CD14-positive monocyte (primary cell): ENCODE measurements at regions not wholly inside any gene's neighbourhood (a gene's known extent, or its start where the extent isn't known, plus 50 kb on each side); places are given as distances from the start of the nearest gene placed in this dataset.

Experiments
- DNase-seq, 3 donors: peaks; one replicate each; pipeline ENCODE4 v3.0.0-alpha.2; 2011 to 2022
- H2AFZ ChIP-seq: 2 replicates; pipeline ENCODE4 v1.6.0; 2012; ENCODE audit warnings: mild to moderate bottlenecking, low read depth, low read length, inconsistent platforms; ENCODE audit not compliant: insufficient read depth, poor library complexity, severe bottlenecking
- H3K27ac ChIP-seq, 2 donors: 1 replicate in 1 of 2; 2 replicates in 1 of 2; pipeline ENCODE4 v1.5.1; 2012 to 2013; ENCODE audit warnings: low read length in 2 of 2, control low read depth in 1 of 2, inconsistent platforms in 1 of 2, low read depth in 1 of 2, mild to moderate bottlenecking in 1 of 2
- H3K27me3 ChIP-seq, 2 donors: one replicate each; pipeline versions ENCODE4 v1.6.0 to v1.6.1; 2011 to 2013; ENCODE audit warnings: low read length in 2 of 2; ENCODE audit not compliant: control insufficient read depth in 2 of 2, insufficient read depth in 2 of 2
- H3K36me3 ChIP-seq, 2 donors: replicated peaks in 1 of 2; 1 replicate in 1 of 2; 2 replicates in 1 of 2; pipeline versions ENCODE4 v1.5.1 to v1.6.1; 2012 to 2013; ENCODE audit warnings: low read length in 2 of 2, control low read depth in 1 of 2, inconsistent platforms in 1 of 2, mild to moderate bottlenecking in 1 of 2; ENCODE audit not compliant: insufficient read depth in 2 of 2, control insufficient read depth in 1 of 2
- H3K4me1 ChIP-seq, 2 donors: 1 replicate in 1 of 2; 2 replicates in 1 of 2; pipeline versions ENCODE4 v1.5.1 to v1.6.1; 2012 to 2013; ENCODE audit warnings: low read length in 2 of 2, control low read depth in 1 of 2, inconsistent platforms in 1 of 2, mild to moderate bottlenecking in 1 of 2, moderate library complexity in 1 of 2; ENCODE audit not compliant: insufficient read depth in 2 of 2, control insufficient read depth in 1 of 2
- H3K4me2 ChIP-seq: replicated peaks from 2 replicates; pipeline ENCODE3; 2012; ENCODE audit warnings: low read length, moderate library complexity, mild to moderate bottlenecking; ENCODE audit not compliant: poor library complexity, severe bottlenecking; ENCODE audit errors: extremely low read depth
- H3K4me3 ChIP-seq, 3 experiments: fragments of 200-600 bp in 1 of 3; sonication (generic) in 1 of 3; replicated peaks in 1 of 3; 1 replicate in 2 of 3; 2 replicates in 1 of 3; pipeline ENCODE4 v1.5.1; 2011 to 2013; ENCODE audit warnings: low read length in 3 of 3, mild to moderate bottlenecking in 3 of 3, control low read depth in 2 of 3, low read depth in 2 of 3, inconsistent platforms in 1 of 3, moderate library complexity in 1 of 3
- H3K79me2 ChIP-seq: 2 replicates; pipeline ENCODE4 v1.6.0; 2012; ENCODE audit warnings: mild to moderate bottlenecking, control low read depth, inconsistent platforms, low read length, moderate library complexity; ENCODE audit not compliant: insufficient read depth
- H3K9ac ChIP-seq: 2 replicates; pipeline ENCODE4 v1.6.0; 2017; ENCODE audit warnings: low read length, mild to moderate bottlenecking; ENCODE audit not compliant: insufficient read depth, poor library complexity, severe bottlenecking
- H3K9me3 ChIP-seq, 2 donors: replicated peaks in 1 of 2; 1 replicate in 1 of 2; 2 replicates in 1 of 2; pipeline versions ENCODE4 v1.5.1 to v1.6.1; 2012 to 2013; ENCODE audit warnings: low read length in 2 of 2, control low read depth in 1 of 2; ENCODE audit not compliant: control insufficient read depth in 1 of 2, insufficient read depth in 1 of 2
- H4K20me1 ChIP-seq: 2 replicates; pipeline ENCODE4 v1.6.0; 2012; ENCODE audit warnings: mild to moderate bottlenecking, low read length, control low read depth, moderate library complexity; ENCODE audit not compliant: insufficient read depth
- H3K27ac Mint-ChIP-seq, 7 donors: one replicate each; pipeline ENCODE4 v1.8.0; 2020; ENCODE audit warnings: mild to moderate bottlenecking in 7 of 7, mixed read lengths in 7 of 7, moderate library complexity in 6 of 7, inconsistent platforms in 2 of 7
- H3K27me3 Mint-ChIP-seq, 3 donors: one replicate each; pipeline ENCODE4 v1.8.0; 2021 to 2022; ENCODE audit warnings: low read depth in 3 of 3, mild to moderate bottlenecking in 3 of 3, mixed read lengths in 3 of 3, moderate library complexity in 3 of 3, inconsistent platforms in 1 of 3
- H3K36me3 Mint-ChIP-seq, 2 donors: one replicate each; pipeline ENCODE4 v1.8.0; 2020; ENCODE audit warnings: mixed read lengths in 2 of 2, inconsistent platforms in 1 of 2, mild to moderate bottlenecking in 1 of 2
- H3K4me1 Mint-ChIP-seq: one replicate; pipeline ENCODE4 v1.8.0; 2020; ENCODE audit warnings: mild to moderate bottlenecking, mixed read lengths
- H3K4me3 Mint-ChIP-seq, 2 donors: one replicate each; pipeline ENCODE4 v1.8.0; 2020; ENCODE audit warnings: mild to moderate bottlenecking in 2 of 2, mixed read lengths in 2 of 2, moderate library complexity in 1 of 2
- H3K9me3 Mint-ChIP-seq, 7 donors: one replicate each; pipeline ENCODE4 v1.8.0; 2020 to 2022; ENCODE audit warnings: mixed read lengths in 7 of 7, mild to moderate bottlenecking in 6 of 7, moderate library complexity in 6 of 7, inconsistent platforms in 2 of 7
- whole genome bisulfite sequencing: methylation state at CpG from one replicate; pipeline ENCODE4 v1.1.5; 2013; ENCODE audit warnings: missing lambda C conversion rate; ENCODE audit not compliant: insufficient coverage; 5-methylcytosine and 5-hydroxymethylcytosine counted together
- intact Hi-C, 2 donors: fragments of 100-400 bp; cut with micrococcal nuclease; formaldehyde crosslinking; loops; one replicate each; pipeline versions ENCODE4 v1.15.0 to v1.15.1; 2023
- TF ChIP-seq, protein P1 (sequence below): fragments of 200-600 bp; IDR thresholded peaks from one replicate; pipeline ENCODE4 v1.8.0; 2022; ENCODE audit warnings: antibody characterized with exemption, mild to moderate bottlenecking

GRCh38 chr15:62307551-62307950 is 142.5 kb upstream of the C2CD4B start:
- Histone ChIP-seq H3K4me2 (no peak overlapping the region), H3K9ac (no peak overlapping the region), H3K27ac (no peak overlapping the region), H3K4me3 (no peak overlapping the region), H3K27me3 (peaks cover 0 to 6% of the 10 kb centered on the region in 2 donors), H2AFZ (no peak overlapping the region), H3K9me3 (no peaks in the 10 kb centered on the region), H3K4me1 (no peaks in the 10 kb centered on the region), H3K79me2 (no peaks in the 10 kb centered on the region), H3K36me3 (no peaks in the 10 kb centered on the region), H4K20me1 (no peaks in the 10 kb centered on the region)
- Mint-ChIP-seq H3K27ac (no peak overlapping the region), H3K4me3 (no peak overlapping the region), H3K4me1 (peaks cover 5% of the 10 kb centered on the region), H3K27me3 (peaks cover 0 to 8% (median 6%) of the 10 kb centered on the region in 3 donors), H3K36me3 (no peaks in the 10 kb centered on the region), H3K9me3 (peaks cover 0 to 8% (median 2%) of the 10 kb centered on the region in 7 donors)
- DNase-seq = no peak
- intact Hi-C loops = no loop called here
- no CpG with 5 or more reads among the region's 2 CpGs for WGBS
- TF ChIP-seq, protein P1, sequence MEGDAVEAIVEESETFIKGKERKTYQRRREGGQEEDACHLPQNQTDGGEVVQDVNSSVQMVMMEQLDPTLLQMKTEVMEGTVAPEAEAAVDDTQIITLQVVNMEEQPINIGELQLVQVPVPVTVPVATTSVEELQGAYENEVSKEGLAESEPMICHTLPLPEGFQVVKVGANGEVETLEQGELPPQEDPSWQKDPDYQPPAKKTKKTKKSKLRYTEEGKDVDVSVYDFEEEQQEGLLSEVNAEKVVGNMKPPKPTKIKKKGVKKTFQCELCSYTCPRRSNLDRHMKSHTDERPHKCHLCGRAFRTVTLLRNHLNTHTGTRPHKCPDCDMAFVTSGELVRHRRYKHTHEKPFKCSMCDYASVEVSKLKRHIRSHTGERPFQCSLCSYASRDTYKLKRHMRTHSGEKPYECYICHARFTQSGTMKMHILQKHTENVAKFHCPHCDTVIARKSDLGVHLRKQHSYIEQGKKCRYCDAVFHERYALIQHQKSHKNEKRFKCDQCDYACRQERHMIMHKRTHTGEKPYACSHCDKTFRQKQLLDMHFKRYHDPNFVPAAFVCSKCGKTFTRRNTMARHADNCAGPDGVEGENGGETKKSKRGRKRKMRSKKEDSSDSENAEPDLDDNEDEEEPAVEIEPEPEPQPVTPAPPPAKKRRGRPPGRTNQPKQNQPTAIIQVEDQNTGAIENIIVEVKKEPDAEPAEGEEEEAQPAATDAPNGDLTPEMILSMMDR = no peak

- no peak overlapping the region for H3K4me2 ChIP-seq
- Mint-ChIP-seq H3K9me3 (peaks cover 0 to 5% (median 0%) of the 10 kb centered on the region in 7 donors), H3K36me3 (no peaks in the 10 kb centered on the region), H3K4me3 (no peak overlapping the region), H3K27ac (no peak overlapping the region), H3K4me1 (no peaks in the 10 kb centered on the region), H3K27me3 (peaks cover 6 to 14% (median 6%) of the 10 kb centered on the region in 3 donors)
- H2AFZ ChIP-seq = no peak overlapping the region
- H3K79me2 ChIP-seq = no peaks in the 10 kb centered on the region
- no peaks in the 10 kb centered on the region for H3K36me3 ChIP-seq
- no peaks in the 10 kb centered on the region for H3K4me1 ChIP-seq
- no peaks in the 10 kb centered on the region for H3K9me3 ChIP-seq
- intact Hi-C loops = no loop called here
- TF ChIP-seq, protein P1 = no peak
- no peak for DNase-seq
- no CpG with 5 or more reads among the region's 2 CpGs for WGBS
- H4K20me1 ChIP-seq = no peaks in the 10 kb centered on the region
- peaks cover 0 to 2% of the 10 kb centered on the region in 2 donors for H3K27me3 ChIP-seq
- no peak overlapping the region for H3K4me3 ChIP-seq
- H3K27ac ChIP-seq = no peak overlapping the region
- no peak overlapping the region for H3K9ac ChIP-seq
Observed at GRCh38 chr15:62316413-62317060, 151.5 kb upstream of the C2CD4B start.
